HCT116 (cell line): ENCODE measurements at regions not wholly inside any gene's neighbourhood (a gene's known extent, or its start where the extent isn't known, plus 50 kb on each side); places are given as distances from the start of the nearest gene placed in this dataset.

ENCODE experiments used
- ATAC-seq: fragments of 200-7000 bp; cut with Tn5 transposase; 2 replicates; pipeline ENCODE4 v1.9.1; 2020; ENCODE audit warnings: mild to moderate bottlenecking, moderate library complexity
- BruUV-seq: library from RNA; stranded (reverse); fragments of 400-500 nt; replicated peaks from 2 replicates; lab custom pipeline; 2021; lab: Mats Ljungman, UMichigan
- CTCF ChIA-PET: fragments of 300-600 bp; sonication (Branson Sonifier 250); formaldehyde crosslinking; loops from one replicate; lab custom pipeline; 2021; ENCODE audit warnings: antibody characterized with exemption; lab: Charles Lee
- POLR2A ChIA-PET: fragments of 300-600, 350-600 bp; sonication (Branson Sonifier 250); formaldehyde crosslinking; loops from one replicate; lab custom pipeline; 2021; ENCODE audit warnings: antibody characterized with exemption; lab: Charles Lee
- RAD21 ChIA-PET, 2 experiments: fragments of 300-600 bp; sonication (Branson Sonifier 250); formaldehyde crosslinking; loops; one replicate each; lab custom pipeline; 2023; ENCODE audit warnings: low total read pairs in 2 of 2; ENCODE audit not compliant: uncharacterized antibody in 2 of 2, unreplicated experiment in 2 of 2, low non-redundant PET in 1 of 2; lab: Charles Lee
- DNase-seq: peaks from one replicate; pipeline ENCODE4 v3.0.0-alpha.2; 2010; ENCODE audit warnings: low read depth, low spot score
- H2AFZ ChIP-seq: fragments of 200-600 bp; shearing (Covaris generic), sonication (generic); 2 replicates; pipeline ENCODE4 v1.6.1; 2017; ENCODE audit warnings: low read depth, mixed run types, mixed read lengths, antibody characterized with exemption, low read length; ENCODE audit not compliant: poor library complexity, severe bottlenecking
- H3K27ac ChIP-seq: 2 replicates; pipeline ENCODE4 v1.5.1; 2012; ENCODE audit warnings: low read depth, low read length
- H3K27me3 ChIP-seq: fragments of 200-600 bp; sonication (generic); 2 replicates; pipeline ENCODE4 v1.6.1; 2016; ENCODE audit warnings: mixed run types, low read length, mixed read lengths; ENCODE audit not compliant: insufficient read depth
- H3K36me3 ChIP-seq, 2 experiments: fragments of 200-500 bp in 1 of 2; fragments of 200-600 bp in 1 of 2; sonication (Bioruptor generic) in 1 of 2; sonication (generic) in 1 of 2; 2 replicates each; pipeline versions ENCODE4 v1.5.1 to v1.6.1; 2014 to 2016; ENCODE audit warnings: low read length in 2 of 2, inconsistent platforms in 1 of 2, mixed read lengths in 1 of 2, mixed run types in 1 of 2; ENCODE audit not compliant: insufficient read depth in 2 of 2, control insufficient read depth in 1 of 2
- H3K4me1 ChIP-seq, 2 experiments: fragments of 200-600 bp in 1 of 2; sonication (generic) in 1 of 2; 2 replicates each; pipeline versions ENCODE4 v1.5.1 to v1.6.1; 2012 to 2017; ENCODE audit warnings: low read length in 2 of 2, inconsistent platforms in 1 of 2, mild to moderate bottlenecking in 1 of 2, mixed read lengths in 1 of 2, mixed run types in 1 of 2, moderate library complexity in 1 of 2; ENCODE audit not compliant: insufficient read depth in 2 of 2, control insufficient read depth in 1 of 2
- H3K4me2 ChIP-seq: fragments of 200-600 bp; sonication (generic); 2 replicates; pipeline ENCODE4 v1.6.1; 2017; ENCODE audit warnings: mixed run types, low read length, mixed read lengths
- H3K4me3 ChIP-seq, 2 experiments: fragments of 200-600 bp in 1 of 2; sonication (generic) in 1 of 2; replicated peaks in 1 of 2; 2 replicates each; pipeline ENCODE4 v1.5.1; 2011 to 2016; ENCODE audit warnings: low read length in 2 of 2, control low read depth in 1 of 2, low read depth in 1 of 2, mild to moderate bottlenecking in 1 of 2, mixed read lengths in 1 of 2, mixed run types in 1 of 2
- H3K79me2 ChIP-seq: fragments of 200-600 bp; sonication (generic); 2 replicates; pipeline ENCODE4 v1.6.1; 2017; ENCODE audit warnings: mild to moderate bottlenecking, mixed run types, low read length, moderate library complexity, mixed read lengths; ENCODE audit not compliant: insufficient read depth
- H3K9ac ChIP-seq: fragments of 200-600 bp; sonication (generic); 2 replicates; pipeline ENCODE4 v1.6.1; 2016; ENCODE audit warnings: low read length, mixed read lengths
- H3K9me2 ChIP-seq: fragments of 200-600 bp; sonication (generic), shearing (Covaris generic); 2 replicates; pipeline ENCODE4 v1.6.1; 2017; ENCODE audit warnings: mixed run types, mild to moderate bottlenecking, moderate library complexity; ENCODE audit not compliant: insufficient read depth
- H3K9me3 ChIP-seq, 2 experiments: fragments of 200-500 bp in 1 of 2; fragments of 200-600 bp in 1 of 2; sonication (Bioruptor generic) in 1 of 2; sonication (generic) in 1 of 2; 2 replicates each; pipeline ENCODE4 v1.6.1; 2014 to 2017; ENCODE audit warnings: low read length in 2 of 2, mixed read lengths in 2 of 2, inconsistent platforms in 1 of 2, low read depth in 1 of 2, mild to moderate bottlenecking in 1 of 2, mixed run types in 1 of 2, moderate library complexity in 1 of 2; ENCODE audit not compliant: control insufficient read depth in 1 of 2, insufficient read depth in 1 of 2
- H4K20me1 ChIP-seq: fragments of 200-600 bp; sonication (generic), shearing (Covaris generic); 2 replicates; pipeline ENCODE4 v1.6.1; 2017; ENCODE audit warnings: mixed run types, mild to moderate bottlenecking, moderate library complexity; ENCODE audit not compliant: insufficient read depth
- CEBPB ChIP-seq: IDR thresholded peaks from 2 replicates; pipeline ENCODE4 v1.6.1; 2012; ENCODE audit warnings: low read depth
- EGR1 ChIP-seq: IDR thresholded peaks from 2 replicates; pipeline ENCODE4 v1.6.1; 2012; ENCODE audit warnings: low read depth
- ELF1 ChIP-seq: IDR thresholded peaks from 2 replicates; pipeline ENCODE4 v1.6.1; 2012; ENCODE audit warnings: low read depth, borderline replicate concordance
- EZH2phosphoT487 ChIP-seq: fragments of 200-600 bp; IDR thresholded peaks from 2 replicates; pipeline ENCODE4 v1.6.1; 2018; ENCODE audit warnings: antibody characterized with exemption, borderline replicate concordance
- FOSL1 ChIP-seq: IDR thresholded peaks from 2 replicates; pipeline ENCODE4 v1.6.1; 2012; ENCODE audit warnings: low read depth
- MAX ChIP-seq: IDR thresholded peaks from 2 replicates; pipeline ENCODE4 v1.6.1; 2012
- POLR2AphosphoS5 ChIP-seq: IDR thresholded peaks from 2 replicates; pipeline ENCODE4 v1.6.1; 2011; ENCODE audit warnings: mild to moderate bottlenecking, low read depth, low read length, moderate library complexity
- RAD21 ChIP-seq: IDR thresholded peaks from 2 replicates; pipeline ENCODE4 v1.6.1; 2012; ENCODE audit warnings: low read depth, mild to moderate bottlenecking
- SIN3A ChIP-seq: IDR thresholded peaks from 2 replicates; pipeline ENCODE4 v1.6.1; 2012; ENCODE audit warnings: low read depth
- SP1 ChIP-seq: IDR thresholded peaks from 2 replicates; pipeline ENCODE4 v1.6.1; 2012; ENCODE audit warnings: low read depth
- SRF ChIP-seq: IDR thresholded peaks from 2 replicates; pipeline ENCODE4 v1.6.1; 2012; ENCODE audit warnings: low read depth
- TCF7L2 ChIP-seq: IDR thresholded peaks from 2 replicates; pipeline ENCODE4 v1.7.0; 2011; ENCODE audit warnings: borderline replicate concordance, inconsistent platforms; ENCODE audit not compliant: insufficient read depth, insufficient read length; ENCODE audit errors: extremely low read depth
- YY1 ChIP-seq: IDR thresholded peaks from 2 replicates; pipeline ENCODE4 v1.6.1; 2011; ENCODE audit warnings: low read length, low read depth, moderate library complexity, mild to moderate bottlenecking; ENCODE audit not compliant: insufficient replicate concordance; ENCODE audit errors: extremely low read depth
- ZBTB33 ChIP-seq: IDR thresholded peaks from 2 replicates; pipeline ENCODE4 v1.6.1; 2011; ENCODE audit warnings: mild to moderate bottlenecking, low read length, moderate library complexity; ENCODE audit not compliant: insufficient replicate concordance; ENCODE audit errors: extremely low read depth
- ZNF274 ChIP-seq: fragments of 200-500 bp; sonication (Bioruptor generic); IDR thresholded peaks from 2 replicates; pipeline ENCODE4 v1.6.1; 2014; ENCODE audit warnings: mild to moderate bottlenecking, low read depth, low read length, inconsistent platforms
- intact Hi-C: fragments of 100-400 bp; cut with micrococcal nuclease; formaldehyde crosslinking; loops from 2 replicates; pipeline ENCODE4 v1.10.0; 2022

DNA sequence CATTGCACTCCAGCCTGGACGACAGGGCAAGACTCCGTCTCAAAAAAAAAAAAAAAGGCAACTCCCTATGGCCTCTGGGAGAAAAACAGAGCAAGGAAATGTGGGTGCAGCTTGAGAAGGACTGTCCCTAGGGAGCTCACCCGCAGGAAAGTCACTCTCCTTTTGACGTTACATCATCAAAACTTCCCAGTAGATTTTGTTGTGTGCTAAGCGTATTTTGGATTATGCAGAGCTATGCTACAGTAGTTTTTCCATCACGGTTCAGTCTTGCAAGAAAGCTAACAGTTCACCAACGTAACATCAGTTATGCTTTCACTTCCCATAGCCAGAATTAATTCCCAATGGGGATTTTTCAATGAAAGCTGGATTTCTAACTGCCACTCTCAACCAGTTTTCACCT lies 138.8 kb downstream of the HSD17B3 start:
- Histone ChIP-seq H3K4me2 (no peak overlapping the region), H2AFZ (no peak overlapping the region), H3K36me3 (no peaks in the 10 kb centered on the region), H3K27ac (no peak overlapping the region), H3K4me1 (no peaks in the 10 kb centered on the region), H3K9me3 (no peaks in the 10 kb centered on the region)
- RAD21 ChIA-PET: no interaction called here
- CTCF ChIA-PET: no interaction called here
- intact Hi-C loops: no loop called here
- DNase-seq: no peak
- ATAC-seq: no peak
- TF ChIP-seq POLR2AphosphoS5: no peak
- no peak for TF ChIP-seq SRF
- TF ChIP-seq SP1: no peak
- no peak for TF ChIP-seq ZNF274
- no peak for TF ChIP-seq TCF7L2
- TF ChIP-seq ZBTB33: no peak
- no peak for TF ChIP-seq ELF1
- TF ChIP-seq YY1: no peak
- TF ChIP-seq RAD21: no peak
- TF ChIP-seq, all 23 proteins: peak for 0
- H3K27me3 ChIP-seq: no peaks in the 10 kb centered on the region
- H3K4me3 ChIP-seq: no peak overlapping the region
- no TSS peak for BruUV-seq
- H4K20me1 ChIP-seq: no peaks in the 10 kb centered on the region
- no peaks in the 10 kb centered on the region for H3K9me2 ChIP-seq
- no peak overlapping the region for H3K9ac ChIP-seq
- no peaks in the 10 kb centered on the region for H3K79me2 ChIP-seq
- POLR2A ChIA-PET: no interaction called here

- Histone ChIP-seq H4K20me1 (no peaks in the 10 kb centered on the region), H3K27me3 (no peaks in the 10 kb centered on the region), H3K4me2 (no peak overlapping the region), H3K9ac (no peak overlapping the region), H2AFZ (no peak overlapping the region), H3K4me1 (no peaks in the 10 kb centered on the region), H3K9me3 (no peaks in the 10 kb centered on the region), H3K9me2 (no peaks in the 10 kb centered on the region), H3K27ac (no peak overlapping the region), H3K79me2 (no peaks in the 10 kb centered on the region), H3K36me3 (no peaks in the 10 kb centered on the region), H3K4me3 (no peak overlapping the region)
- CTCF ChIA-PET: no interaction called here
- RAD21 ChIA-PET: no interaction called here
- intact Hi-C loops: no loop called here
- ATAC-seq (no peak), DNase-seq (no peak)
- BruUV-seq: no TSS peak
- POLR2A ChIA-PET: no interaction called here
- TF ChIP-seq EGR1 (no peak), SRF (no peak), YY1 (no peak), TCF7L2 (no peak), MAX (no peak), EZH2phosphoT487 (no peak), FOSL1 (no peak), CEBPB (no peak), ELF1 (no peak), SIN3A (no peak), ZBTB33 (no peak)
Measured at GRCh38 chr9:96161819-96162218, 140.2 kb downstream of the HSD17B3 start.
